Femur (tissue), 1 donor: ENCODE measurements at regions not wholly inside any gene's neighbourhood (a gene's known extent, or its start where the extent isn't known, plus 50 kb on each side); places are given as distances from the start of the nearest gene placed in this dataset.
"Not testable (repeated sequence)": the region's sequence is repeated elsewhere in the genome, so short reads cannot be mapped to it uniquely, and the experiment has no call there.

ENCODE experiments used
- DNase-seq: peaks from one replicate; pipeline ENCODE4 v3.0.0-alpha.2; 2017

GRCh38 chrX:35221391-35221790 lies 278.8 kb downstream of the FAM47B start:
- not testable (repeated sequence) for DNase-seq

DNA sequence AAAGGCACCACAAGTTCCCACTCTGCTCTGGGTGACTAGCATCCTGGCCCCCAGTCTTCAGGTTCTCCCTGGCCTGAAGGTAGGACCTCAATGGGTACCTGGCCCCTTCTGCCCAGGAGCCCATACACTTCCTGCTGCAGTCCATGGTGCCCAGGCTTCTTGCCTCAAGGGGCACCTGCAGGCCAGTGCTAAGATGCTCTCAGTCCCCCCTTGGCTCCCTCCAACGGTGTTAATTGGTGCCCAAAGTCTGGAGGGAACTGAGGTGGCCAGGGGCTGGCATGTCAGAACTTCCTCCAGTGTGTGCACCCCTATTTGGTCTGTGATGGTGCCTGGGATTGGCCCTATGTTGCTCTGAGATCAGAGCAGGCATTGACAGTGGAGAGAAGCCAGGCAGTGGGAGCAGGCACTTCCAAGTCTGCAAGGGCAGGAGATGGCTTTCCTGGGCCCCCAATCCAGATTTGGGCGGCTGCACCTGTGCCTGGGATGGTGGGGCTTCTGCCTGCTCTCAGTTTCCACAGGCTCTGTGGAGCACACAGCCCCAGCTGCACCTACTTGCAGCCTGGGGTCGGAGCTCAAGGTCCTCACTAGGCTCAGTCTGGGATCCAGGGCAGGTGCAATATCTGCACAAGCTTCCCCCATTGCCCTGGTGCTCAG lies 301.6 kb downstream of the FAM47B start:
- no peak for DNase-seq

- DNase-seq, result no peak
Observed at GRCh38 chrX:35244796-35245508, 302.4 kb downstream of the FAM47B start.

DNA sequence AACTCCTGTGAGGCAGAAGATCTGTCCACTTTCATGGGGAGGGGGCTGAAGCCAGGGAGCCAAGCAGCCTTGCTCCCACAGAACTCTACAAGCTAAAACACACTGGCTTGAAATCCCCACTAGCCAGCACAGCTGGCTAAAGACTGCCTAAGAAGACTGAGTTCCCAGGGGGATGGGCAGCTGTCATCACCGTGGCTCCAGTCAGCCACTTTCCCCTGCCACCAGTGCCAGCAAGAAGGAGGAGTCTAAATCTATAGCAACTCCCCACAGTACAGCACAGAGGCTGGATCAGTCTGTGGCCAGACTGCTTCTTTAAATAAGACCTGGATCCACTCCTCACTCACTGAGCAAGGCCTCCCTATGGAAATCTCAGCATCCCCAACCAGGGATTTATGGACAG lies 308.6 kb downstream of the FAM47B start:
- peak; percentile 20 for DNase-seq

GRCh38 chrX:35276115-35276514 lies 333.5 kb downstream of the FAM47B start:
- DNase-seq, result no peak

GRCh38 chrX:35285289-35285962 lies 342.8 kb downstream of the FAM47B start:
- no peak for DNase-seq

DNA sequence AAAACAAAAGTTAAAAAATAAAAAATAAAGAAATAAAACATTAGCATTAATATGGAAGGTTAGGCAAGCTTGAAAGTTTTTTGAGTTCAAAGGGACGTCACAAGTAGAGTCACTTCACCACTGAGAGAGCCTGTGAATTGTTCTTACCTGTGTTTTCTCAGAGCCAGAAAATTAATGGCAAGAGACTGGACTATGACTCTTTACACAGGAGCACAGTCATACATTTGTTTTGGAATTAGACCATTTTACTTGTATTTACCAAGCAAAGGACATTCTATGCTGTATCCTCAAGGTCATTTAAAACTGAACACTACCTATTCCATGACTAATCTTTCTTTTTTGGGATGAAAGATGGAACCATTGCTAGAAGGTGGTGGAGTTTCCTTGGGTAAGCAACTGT lies 346.1 kb downstream of the FAM47B start:
- DNase-seq, result no peak

- no peak for DNase-seq
Observed at GRCh38 chrX:35289952-35290351, 347.4 kb downstream of the FAM47B start.

DNA sequence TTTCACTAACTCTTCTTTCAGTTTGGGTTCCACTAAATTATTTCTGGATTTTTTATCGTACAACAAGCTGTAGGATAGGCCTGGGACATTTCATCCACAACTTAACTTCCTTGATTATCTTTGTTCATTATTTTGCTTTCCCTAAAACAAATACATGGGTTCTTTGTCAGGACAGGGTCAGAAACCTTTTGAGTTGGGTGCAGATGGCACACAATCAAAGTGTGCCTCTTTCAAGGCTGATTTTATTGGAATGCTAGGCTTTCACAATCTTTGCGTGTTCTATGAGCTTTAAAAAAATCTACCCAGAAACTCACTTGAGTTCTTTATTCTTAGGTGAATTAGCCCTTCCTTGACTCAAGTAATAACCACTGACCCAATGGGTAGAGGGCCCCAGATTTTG lies 348.4 kb downstream of the FAM47B start:
- no peak for DNase-seq

- DNase-seq, result no peak
Observed at GRCh38 chrX:35292522-35292921, 349.9 kb downstream of the FAM47B start.

- DNase-seq, result not testable (repeated sequence)
Observed at GRCh38 chrX:35305037-35305436, 362.4 kb downstream of the FAM47B start.

DNA sequence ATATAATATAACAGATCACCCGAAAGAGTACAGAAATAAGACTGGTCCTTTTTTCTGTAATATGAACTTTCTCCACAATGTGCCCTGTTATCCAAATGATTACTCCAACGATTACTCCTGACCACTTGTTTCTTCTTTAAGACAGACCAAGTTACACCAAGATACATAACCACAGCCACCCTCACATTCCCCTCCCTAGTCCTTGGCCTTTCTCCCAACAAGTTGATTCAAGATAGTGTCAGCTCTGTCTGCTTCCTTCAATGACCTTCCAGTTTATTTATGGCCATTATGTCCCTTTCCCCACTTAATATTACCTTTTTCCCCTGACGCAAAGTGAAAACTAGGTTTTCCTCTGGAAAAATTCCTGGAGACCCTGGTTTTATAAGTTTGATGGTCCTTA lies 397.2 kb downstream of the FAM47B start:
- no peak for DNase-seq

- no peak for DNase-seq
Observed at GRCh38 chrX:35340465-35340864, 397.9 kb downstream of the FAM47B start.

GRCh38 chrX:35351212-35351611 lies 408.6 kb downstream of the FAM47B start:
- DNase-seq, result no peak

- DNase-seq, result peak; percentile 58
Observed at GRCh38 chrX:35351795-35352483, 409.3 kb downstream of the FAM47B start.

GRCh38 chrX:35357656-35358055 lies 415.1 kb downstream of the FAM47B start:
- DNase-seq, result no peak

DNA sequence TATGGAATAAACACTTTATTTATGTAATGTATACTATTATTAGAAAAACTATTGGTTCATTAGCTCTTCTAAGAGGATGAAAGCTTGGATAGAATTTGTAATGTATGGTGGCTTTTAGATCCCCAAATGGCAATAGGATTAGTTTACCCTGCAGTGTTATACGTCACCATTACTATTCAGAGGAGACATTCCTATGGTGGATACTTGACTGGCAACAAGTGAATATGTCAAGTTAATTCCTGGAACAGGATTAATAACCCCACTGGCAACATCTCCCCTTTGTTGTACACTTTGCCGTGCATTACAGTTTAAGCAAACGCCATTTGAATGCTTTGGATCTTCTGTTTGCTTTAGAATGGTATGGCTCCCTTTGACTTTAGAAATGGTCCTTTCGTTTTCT lies 420.3 kb downstream of the FAM47B start:
- DNase-seq, result no peak

DNA sequence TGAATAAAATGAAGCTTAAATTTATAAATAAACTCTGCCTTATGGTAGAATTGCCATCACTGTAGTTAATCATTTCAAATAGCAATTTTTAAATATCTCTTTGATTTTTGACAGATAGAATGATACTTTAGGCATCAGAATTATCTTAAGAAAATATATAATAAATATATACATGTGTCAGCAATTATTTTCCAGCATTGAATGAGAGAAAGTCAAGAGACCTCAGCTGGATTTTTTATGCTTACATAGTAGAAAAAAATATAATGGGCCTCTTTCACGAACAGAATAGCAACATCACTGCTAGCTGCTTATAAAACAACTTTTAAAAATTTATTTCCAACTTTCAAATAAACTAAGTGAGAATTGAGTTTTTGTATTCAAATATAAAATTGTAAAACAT lies 424.0 kb upstream of the MAGEB16 start:
- no peak for DNase-seq

DNA sequence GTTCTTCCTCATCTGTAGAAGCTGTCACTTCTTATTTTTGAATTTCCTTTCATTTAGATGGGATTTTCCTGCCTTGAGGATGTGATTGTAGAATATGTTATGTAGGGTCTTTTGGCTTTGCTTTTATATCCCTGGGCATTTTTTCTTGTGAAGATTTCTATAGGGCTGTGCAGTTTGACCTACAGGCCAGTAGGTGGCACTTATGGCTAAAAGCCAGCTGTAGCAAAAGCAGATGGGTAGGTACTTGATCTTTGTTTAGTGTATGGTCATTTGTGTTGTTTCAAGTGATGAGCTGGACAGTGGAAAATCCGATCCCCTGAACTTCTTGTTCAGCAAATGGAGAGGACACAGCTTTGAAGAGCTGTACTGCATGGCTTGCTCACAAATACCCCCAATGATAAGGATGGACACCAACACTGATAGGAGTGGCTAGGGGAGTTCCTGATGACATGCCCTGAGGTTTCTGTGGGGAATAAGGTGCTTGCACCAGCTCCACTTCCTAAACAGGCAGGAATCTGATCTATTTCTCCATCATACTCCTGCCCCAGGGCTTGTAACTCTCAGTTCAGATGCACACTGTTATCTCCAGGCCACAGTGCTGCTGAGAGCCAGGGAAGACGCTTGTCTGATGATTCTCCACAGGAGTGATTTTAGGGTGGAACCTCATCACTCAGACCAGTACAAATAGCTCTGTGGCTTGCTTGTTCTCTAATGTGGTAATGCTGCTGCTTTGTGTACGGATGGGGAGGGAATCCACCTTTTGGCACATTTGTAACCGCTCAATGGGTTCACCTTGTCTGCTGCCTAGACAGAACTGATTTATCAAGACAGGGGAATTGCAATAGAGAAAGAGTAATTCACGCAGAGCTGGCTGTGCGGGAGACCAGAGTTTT lies 417.1 kb upstream of the MAGEB16 start:
- no peak for DNase-seq

GRCh38 chrX:35381709-35382108 lies 416.4 kb upstream of the MAGEB16 start:
- DNase-seq, result not testable (repeated sequence)

- DNase-seq, result no peak
Observed at GRCh38 chrX:35382966-35383365, 415.2 kb upstream of the MAGEB16 start.

DNA sequence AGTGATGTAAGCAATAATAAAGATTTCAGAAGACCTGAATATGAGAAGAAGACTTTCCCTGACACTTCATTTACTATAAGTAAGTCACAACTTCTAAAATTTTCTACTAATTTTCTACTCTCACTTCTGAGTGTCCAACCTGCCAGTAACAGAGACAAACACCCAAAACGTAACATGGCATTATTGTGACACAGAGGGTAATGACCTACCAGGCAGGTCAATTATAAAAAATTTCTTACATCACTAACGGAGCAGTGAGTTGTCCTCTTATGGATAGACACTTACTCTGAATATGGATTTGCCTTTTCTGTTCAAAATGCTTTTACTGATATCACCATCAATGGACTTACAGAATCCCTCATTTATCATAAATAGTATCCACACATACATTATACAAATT lies 405.9 kb upstream of the MAGEB16 start:
- no peak for DNase-seq
